ENCODE measurements at regions not wholly inside any gene's neighbourhood (a gene's known extent, or its start where the extent isn't known, plus 50 kb on each side); places are given as distances from the start of the nearest gene placed in this dataset.

DNA sequence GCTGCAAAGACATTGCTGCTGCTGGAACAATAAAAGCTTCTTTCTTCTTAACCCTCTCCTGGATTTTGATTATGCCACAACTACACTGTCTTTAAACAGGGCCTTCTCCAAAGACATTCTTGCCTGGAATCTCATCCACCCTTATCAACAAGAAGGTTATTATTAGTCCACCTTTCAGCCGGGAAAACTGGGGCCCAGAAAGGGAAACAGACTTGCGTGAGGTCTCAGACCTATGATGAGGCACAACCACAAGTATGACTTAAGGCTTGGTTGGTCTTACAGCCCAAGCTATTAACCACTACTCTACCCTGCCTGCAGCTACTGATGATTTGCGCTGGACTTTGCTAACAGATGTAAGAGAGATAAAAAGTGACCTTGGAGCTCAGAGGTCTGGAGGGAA, 62.8 kb upstream of the CTNNBL1 start:
- in situ Hi-C loops (cut with HindIII; ENCODE audit: low pct_unique_long_range_greater_than_20kb, low sequenced_read_pairs) = no loop called here
- intact Hi-C loops (cut with micrococcal nuclease; ENCODE audit: unreplicated experiment) = no loop called here
- CTCF ChIA-PET = no interaction called here
- DNase-seq (ENCODE audit: low read depth, low spot score) (no peak), ATAC-seq (no peak)
- Histone ChIP-seq H3K4me1 (ENCODE audit: control insufficient read depth, insufficient read depth, low read length) (no peaks in the 10 kb centered on the region), H3K27me3 (ENCODE audit: control insufficient read depth, insufficient read depth, low read length) (peaks cover 19% of the 10 kb centered on the region), H3K9me3 (ENCODE audit: control insufficient read depth, insufficient read depth, low read depth, low read length) (peaks cover 9% of the 10 kb centered on the region; the same call in 1 of the 2 replicates), H3K4me3 (ENCODE audit: low read depth in 2 of 2, low read length in 2 of 2) (no peak overlapping the region), H3K27ac (ENCODE audit: low read length) (no peak overlapping the region), H3K36me3 (ENCODE audit: control insufficient read depth, insufficient read depth, low read length) (no peaks in the 10 kb centered on the region)
- POLR2A ChIA-PET = no interaction called here
- no TSS peak for BruUV-seq (replicated peaks)
- TF ChIP-seq POLR2AphosphoS5 (IDR thresholded peaks at IDR 0.05; ENCODE audit: low read depth, low read length) (no peak), CTCF (IDR thresholded peaks at IDR 0.05) (no peak), TCF7L2 (IDR thresholded peaks at IDR 0.05; ENCODE audit: low read depth, low read length) (no peak), SIN3A (IDR thresholded peaks at IDR 0.05; ENCODE audit: borderline replicate concordance, insufficient read depth, low read depth, low read length) (no peak)
- TF ChIP-seq, protein P1, sequence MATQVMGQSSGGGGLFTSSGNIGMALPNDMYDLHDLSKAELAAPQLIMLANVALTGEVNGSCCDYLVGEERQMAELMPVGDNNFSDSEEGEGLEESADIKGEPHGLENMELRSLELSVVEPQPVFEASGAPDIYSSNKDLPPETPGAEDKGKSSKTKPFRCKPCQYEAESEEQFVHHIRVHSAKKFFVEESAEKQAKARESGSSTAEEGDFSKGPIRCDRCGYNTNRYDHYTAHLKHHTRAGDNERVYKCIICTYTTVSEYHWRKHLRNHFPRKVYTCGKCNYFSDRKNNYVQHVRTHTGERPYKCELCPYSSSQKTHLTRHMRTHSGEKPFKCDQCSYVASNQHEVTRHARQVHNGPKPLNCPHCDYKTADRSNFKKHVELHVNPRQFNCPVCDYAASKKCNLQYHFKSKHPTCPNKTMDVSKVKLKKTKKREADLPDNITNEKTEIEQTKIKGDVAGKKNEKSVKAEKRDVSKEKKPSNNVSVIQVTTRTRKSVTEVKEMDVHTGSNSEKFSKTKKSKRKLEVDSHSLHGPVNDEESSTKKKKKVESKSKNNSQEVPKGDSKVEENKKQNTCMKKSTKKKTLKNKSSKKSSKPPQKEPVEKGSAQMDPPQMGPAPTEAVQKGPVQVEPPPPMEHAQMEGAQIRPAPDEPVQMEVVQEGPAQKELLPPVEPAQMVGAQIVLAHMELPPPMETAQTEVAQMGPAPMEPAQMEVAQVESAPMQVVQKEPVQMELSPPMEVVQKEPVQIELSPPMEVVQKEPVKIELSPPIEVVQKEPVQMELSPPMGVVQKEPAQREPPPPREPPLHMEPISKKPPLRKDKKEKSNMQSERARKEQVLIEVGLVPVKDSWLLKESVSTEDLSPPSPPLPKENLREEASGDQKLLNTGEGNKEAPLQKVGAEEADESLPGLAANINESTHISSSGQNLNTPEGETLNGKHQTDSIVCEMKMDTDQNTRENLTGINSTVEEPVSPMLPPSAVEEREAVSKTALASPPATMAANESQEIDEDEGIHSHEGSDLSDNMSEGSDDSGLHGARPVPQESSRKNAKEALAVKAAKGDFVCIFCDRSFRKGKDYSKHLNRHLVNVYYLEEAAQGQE (IDR thresholded peaks at IDR 0.05; ENCODE audit: insufficient read depth in 1 of 2, low read depth in 2 of 2, low read length in 1 of 2) = no peak

- Histone ChIP-seq H3K4me3 (ENCODE audit: low read depth in 2 of 2, low read length in 2 of 2) (no peak overlapping the region), H3K27ac (ENCODE audit: low read length) (no peak overlapping the region), H3K9me3 (ENCODE audit: control insufficient read depth, insufficient read depth, low read depth, low read length) (peaks cover 6% of the 10 kb centered on the region; the same call in 1 of the 2 replicates), H3K4me1 (ENCODE audit: control insufficient read depth, insufficient read depth, low read length) (no peaks in the 10 kb centered on the region), H3K36me3 (ENCODE audit: control insufficient read depth, insufficient read depth, low read length) (no peaks in the 10 kb centered on the region), H3K27me3 (ENCODE audit: control insufficient read depth, insufficient read depth, low read length) (peaks cover 21% of the 10 kb centered on the region)
- in situ Hi-C loops (cut with HindIII; ENCODE audit: low pct_unique_long_range_greater_than_20kb, low sequenced_read_pairs) (no loop called here), intact Hi-C loops (cut with micrococcal nuclease; ENCODE audit: unreplicated experiment) (no loop called here)
- DNase-seq (ENCODE audit: low read depth, low spot score) (no peak), ATAC-seq (no peak)
- BruUV-seq (replicated peaks) = no TSS peak
- no peak for TF ChIP-seq CTCF (IDR thresholded peaks at IDR 0.05)
- TF ChIP-seq POLR2AphosphoS5 (IDR thresholded peaks at IDR 0.05; ENCODE audit: low read depth, low read length) = no peak
- TF ChIP-seq SIN3A (IDR thresholded peaks at IDR 0.05; ENCODE audit: borderline replicate concordance, insufficient read depth, low read depth, low read length) = no peak
- TF ChIP-seq, protein P1 (IDR thresholded peaks at IDR 0.05; ENCODE audit: insufficient read depth in 1 of 2, low read depth in 2 of 2, low read length in 1 of 2) = no peak
- no peak for TF ChIP-seq TCF7L2 (IDR thresholded peaks at IDR 0.05; ENCODE audit: low read depth, low read length)
- POLR2A ChIA-PET = no interaction called here
- CTCF ChIA-PET = interaction anchor here (0.5 kb wide), 1 partner anchor 360 kb away, joined by 3 read pairs; no protein-coding TSS in a partner anchor
Measured at GRCh38 chr20:37630166-37630565, 63.7 kb upstream of the CTNNBL1 start.
